Astrocyte of the spinal cord (primary cell): ENCODE measurements at regions not wholly inside any gene's neighbourhood (a gene's known extent, or its start where the extent isn't known, plus 50 kb on each side); places are given as distances from the start of the nearest gene placed in this dataset.

ENCODE experiments used
- DNase-seq: peaks from one replicate; pipeline ENCODE4 v3.0.0; 2011; ENCODE audit warnings: low read depth, low spot score
- H3K4me3 ChIP-seq: 2 replicates; pipeline ENCODE4 v1.5.1; 2011; ENCODE audit warnings: low read depth, mild to moderate bottlenecking, low read length, moderate library complexity
- in situ Hi-C: cut with HindIII; loops from 2 replicates; pipeline ENCODE4 v1.10.0; 2017; ENCODE audit warnings: low sequenced_read_pairs
- TF ChIP-seq, protein P1 (sequence below): IDR thresholded peaks from 2 replicates; pipeline ENCODE4 v1.5.1; 2012; ENCODE audit warnings: low read depth, mild to moderate bottlenecking, low read length, inconsistent platforms

DNA sequence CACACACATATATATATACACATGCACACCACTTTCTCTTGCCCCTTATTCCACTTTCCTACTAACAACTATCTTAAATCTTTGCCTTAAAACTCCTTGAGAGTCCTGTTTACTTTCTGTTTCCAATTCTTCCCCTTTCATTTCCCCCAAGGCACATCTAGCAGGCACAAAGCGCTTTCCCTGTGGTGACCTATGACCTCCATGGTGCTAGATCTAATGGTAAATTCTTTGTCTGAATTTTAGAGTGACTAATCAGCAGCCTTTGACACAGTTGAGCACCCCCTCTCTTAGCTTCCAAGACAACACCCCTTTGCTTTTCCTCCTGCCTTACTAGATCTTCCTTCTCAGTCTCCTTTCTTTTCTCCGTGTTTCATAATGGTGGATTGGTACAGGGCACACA, 236.4 kb upstream of the TTC29 start:
- in situ Hi-C loops: no loop called here
- DNase-seq: no peak
- TF ChIP-seq, protein P1, sequence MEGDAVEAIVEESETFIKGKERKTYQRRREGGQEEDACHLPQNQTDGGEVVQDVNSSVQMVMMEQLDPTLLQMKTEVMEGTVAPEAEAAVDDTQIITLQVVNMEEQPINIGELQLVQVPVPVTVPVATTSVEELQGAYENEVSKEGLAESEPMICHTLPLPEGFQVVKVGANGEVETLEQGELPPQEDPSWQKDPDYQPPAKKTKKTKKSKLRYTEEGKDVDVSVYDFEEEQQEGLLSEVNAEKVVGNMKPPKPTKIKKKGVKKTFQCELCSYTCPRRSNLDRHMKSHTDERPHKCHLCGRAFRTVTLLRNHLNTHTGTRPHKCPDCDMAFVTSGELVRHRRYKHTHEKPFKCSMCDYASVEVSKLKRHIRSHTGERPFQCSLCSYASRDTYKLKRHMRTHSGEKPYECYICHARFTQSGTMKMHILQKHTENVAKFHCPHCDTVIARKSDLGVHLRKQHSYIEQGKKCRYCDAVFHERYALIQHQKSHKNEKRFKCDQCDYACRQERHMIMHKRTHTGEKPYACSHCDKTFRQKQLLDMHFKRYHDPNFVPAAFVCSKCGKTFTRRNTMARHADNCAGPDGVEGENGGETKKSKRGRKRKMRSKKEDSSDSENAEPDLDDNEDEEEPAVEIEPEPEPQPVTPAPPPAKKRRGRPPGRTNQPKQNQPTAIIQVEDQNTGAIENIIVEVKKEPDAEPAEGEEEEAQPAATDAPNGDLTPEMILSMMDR: no peak
- H3K4me3 ChIP-seq: no peak overlapping the region

DNA sequence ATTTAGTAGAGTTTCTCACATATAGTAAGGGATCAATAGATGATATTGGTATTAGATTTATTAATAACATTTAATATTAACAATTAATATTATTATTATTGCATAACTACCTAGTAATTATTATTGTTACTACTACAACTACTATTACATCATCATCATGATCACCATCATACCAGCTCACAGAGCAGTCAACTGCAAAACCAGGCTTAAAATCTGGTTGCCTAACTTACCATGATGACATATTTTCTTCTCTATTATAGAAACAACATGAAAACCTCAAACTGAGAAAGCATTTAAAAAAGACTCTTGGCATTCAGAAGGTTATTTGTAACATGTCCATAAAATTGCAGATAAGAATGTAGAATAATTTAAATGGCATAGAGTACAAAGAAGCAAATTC, 247.0 kb upstream of the TTC29 start:
- H3K4me3 ChIP-seq: no peak overlapping the region
- in situ Hi-C loops: no loop called here
- DNase-seq: no peak
- TF ChIP-seq, protein P1: no peak

DNA sequence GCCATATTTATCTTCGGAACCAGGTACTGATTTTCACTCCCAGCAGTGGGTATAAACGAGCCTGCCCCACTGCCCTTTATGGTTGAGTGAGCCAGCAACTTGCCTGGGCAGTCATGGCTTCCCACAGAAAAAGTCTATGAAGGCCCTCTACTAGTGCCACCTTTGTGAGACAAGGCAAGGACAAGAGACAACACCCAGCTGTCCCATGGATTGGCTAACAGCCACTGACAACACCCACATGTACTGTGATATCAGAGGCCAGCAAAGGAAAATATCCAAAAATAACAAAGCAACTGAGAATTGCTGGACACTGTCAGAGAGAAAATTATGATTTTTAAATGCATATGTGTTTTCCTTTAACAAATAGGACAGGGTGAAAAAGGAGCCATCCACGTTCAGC, 248.4 kb upstream of the TTC29 start:
- in situ Hi-C loops: no loop called here
- TF ChIP-seq, protein P1: no peak

DNA sequence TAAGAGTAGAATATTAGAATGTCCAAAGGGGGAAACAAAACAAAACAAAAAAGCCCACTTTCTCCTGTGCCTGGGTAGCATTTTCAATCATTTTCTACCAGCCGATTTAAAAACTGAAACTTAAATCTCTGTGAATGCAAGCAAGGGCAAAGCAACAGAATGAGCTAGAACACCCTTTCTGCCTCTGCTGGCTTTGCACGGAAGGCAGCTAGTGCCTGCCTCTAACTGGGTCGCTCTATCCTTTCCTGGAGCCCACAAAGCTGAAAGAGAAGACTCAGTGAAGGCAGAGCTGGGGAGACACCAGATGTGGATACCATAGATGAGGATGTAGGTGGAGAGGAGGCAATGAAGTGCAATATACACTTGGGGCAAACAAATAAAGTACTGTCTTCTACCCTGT, 248.9 kb upstream of the TTC29 start:
- no peak for DNase-seq
- in situ Hi-C loops: no loop called here
- no peak overlapping the region for H3K4me3 ChIP-seq
- TF ChIP-seq, protein P1: no peak

More for the DNA sequence above, 248.4 kb upstream of the TTC29 start:
- no peak overlapping the region for H3K4me3 ChIP-seq
- DNase-seq: no peak

DNA sequence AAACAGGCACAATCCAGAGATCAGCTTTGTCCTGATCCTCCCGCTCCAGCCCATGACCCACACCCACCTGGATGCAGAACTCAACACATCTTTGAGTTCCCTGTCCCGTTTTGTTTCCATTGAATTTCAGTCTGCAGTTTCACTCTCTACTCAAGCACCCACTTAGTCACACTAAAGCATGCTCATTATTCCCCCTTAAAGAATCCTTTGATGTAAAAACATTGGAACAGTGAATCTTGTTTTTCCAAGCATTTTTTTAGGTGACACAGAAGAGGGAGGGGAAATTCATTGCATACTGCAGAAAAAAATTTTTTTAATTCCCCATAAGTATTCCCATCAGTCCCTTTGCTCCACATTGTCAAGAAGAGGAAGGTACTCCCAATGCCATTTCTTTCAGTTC, 249.7 kb upstream of the TTC29 start:
- H3K4me3 ChIP-seq: no peak overlapping the region
- TF ChIP-seq, protein P1: no peak
- in situ Hi-C loops: no loop called here
- peak; percentile 43 for DNase-seq

DNA sequence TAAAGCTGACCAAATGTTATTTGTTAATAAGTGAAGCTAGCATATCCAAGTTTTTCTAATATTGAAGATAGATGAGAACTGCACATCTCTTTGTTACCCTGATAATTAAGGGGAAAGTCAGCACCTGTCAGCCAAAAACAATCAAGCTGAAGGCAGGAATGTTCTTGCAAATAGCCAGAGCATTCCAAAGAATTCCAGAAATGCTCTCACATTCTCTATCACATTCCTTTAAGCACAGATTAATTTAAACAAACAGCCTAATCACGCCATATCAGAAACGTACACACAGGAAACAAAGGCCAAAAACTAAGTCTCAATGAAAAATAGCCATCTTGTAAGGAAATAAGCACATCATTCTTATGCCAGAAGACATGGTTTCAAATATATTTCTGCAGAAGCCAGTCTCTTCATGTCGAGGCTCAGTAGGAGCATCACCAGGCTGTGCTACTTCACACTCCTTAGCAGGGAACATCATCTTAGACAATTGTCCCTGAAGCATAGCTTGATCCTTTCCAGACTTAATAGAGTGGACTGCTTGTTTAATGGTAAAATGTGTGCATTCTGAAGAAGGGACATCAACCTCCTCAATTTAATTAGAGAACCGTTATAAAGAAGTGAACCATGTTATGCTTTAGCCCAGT, 252.9 kb upstream of the TTC29 start:
- no peak overlapping the region for H3K4me3 ChIP-seq
- no peak for DNase-seq
- in situ Hi-C loops: no loop called here
- TF ChIP-seq, protein P1: no peak
